Sigmoid colon (tissue), 6 donors: ENCODE measurements at regions not wholly inside any gene's neighbourhood (a gene's known extent, or its start where the extent isn't known, plus 50 kb on each side); places are given as distances from the start of the nearest gene placed in this dataset.

Experiments used
- DNase-seq: peaks from one replicate; pipeline ENCODE4 v3.0.0-alpha.2; 2019
- H3K27ac ChIP-seq, 4 donors: fragments of 200-600 bp; sonication (generic); one replicate each; pipeline ENCODE4 v1.5.1; 2016 to 2019; ENCODE audit warnings: mild to moderate bottlenecking in 1 of 4
- H3K27me3 ChIP-seq, 3 donors: fragments of 200-600 bp; sonication (generic); one replicate each; pipeline ENCODE4 v1.5.1; 2019; ENCODE audit warnings: mild to moderate bottlenecking in 1 of 3
- H3K36me3 ChIP-seq, 4 donors: fragments of 200-600 bp; sonication (generic); one replicate each; pipeline ENCODE4 v1.5.1; 2016 to 2019
- H3K4me1 ChIP-seq, 4 donors: fragments of 200-600 bp; sonication (generic); one replicate each; pipeline ENCODE4 v1.5.1; 2017 to 2019
- H3K4me3 ChIP-seq, 4 donors: fragments of 200-600 bp; sonication (generic); one replicate each; pipeline ENCODE4 v1.5.1; 2017 to 2019; ENCODE audit warnings: mild to moderate bottlenecking in 2 of 4, moderate library complexity in 1 of 4
- H3K9me3 ChIP-seq, 4 donors: fragments of 200-600 bp in 3 of 4; sonication (generic) in 3 of 4; one replicate each; pipeline versions ENCODE4 v1.5.1 to v1.6.1; 2013 to 2019
- CTCF ChIP-seq, 4 experiments: fragments of 450-650 bp in 3 of 4; fragments of 200-600 bp in 1 of 4; IDR thresholded peaks; one replicate each; pipeline ENCODE4 v1.5.1; 2016 to 2019; ENCODE audit warnings: antibody characterized with exemption in 4 of 4, mild to moderate bottlenecking in 3 of 4, moderate library complexity in 2 of 4
- EP300 ChIP-seq, 4 donors: sonication (generic); formaldehyde crosslinking; IDR thresholded peaks; one replicate each; pipeline ENCODE4 v1.6.1; 2017; ENCODE audit warnings: antibody characterized with exemption in 4 of 4
- POLR2A ChIP-seq, 2 donors: fragments of 450-650 bp; IDR thresholded peaks; one replicate each; pipeline ENCODE4 v1.6.1; 2016; ENCODE audit warnings: antibody characterized with exemption in 2 of 2, mild to moderate bottlenecking in 2 of 2, moderate library complexity in 2 of 2
- POLR2AphosphoS5 ChIP-seq, 4 donors: sonication (generic); formaldehyde crosslinking; IDR thresholded peaks; one replicate each; pipeline ENCODE4 v1.6.1; 2017; ENCODE audit warnings: antibody characterized with exemption in 4 of 4
- WGBS, 2 donors: extraction: QIAGEN DNeasy Blood & Tissue Kit; methylation state at CpG; one replicate each; pipeline ENCODE4 v1.1.7; 2013; 5-methylcytosine and 5-hydroxymethylcytosine counted together
- intact Hi-C: fragments of 100-400 bp; cut with DNase I; formaldehyde crosslinking; loops from one replicate; pipeline ENCODE4 v1.15.1; 2023
- donor health status: healthy with polysubstance abuse.
- donor health status: healthy.

- 31 to 68% methylated on average over 2 of the region's 2 CpGs for WGBS, 2 donors
Observed at GRCh38 chr5:94021246-94021645, 279.8 kb upstream of the POU5F2 start.

GRCh38 chr5:94017579-94017978 lies 276.2 kb upstream of the POU5F2 start:
- Histone ChIP-seq H3K27ac (no peak overlapping the region), H3K36me3 (peaks cover 0 to 23% (median 0%) of the 10 kb centered on the region in 4 donors), H3K9me3 (peaks cover 0 to 7% (median 3%) of the 10 kb centered on the region in 4 donors), H3K4me3 (no peak overlapping the region), H3K27me3 (no peaks in the 10 kb centered on the region), H3K4me1 (no peaks in the 10 kb centered on the region)
- intact Hi-C loops, result no loop called here
- 97% methylated on average over 2 of the region's 2 CpGs for WGBS, 2 donors
- no peak for TF ChIP-seq CTCF (IDR thresholded peaks at IDR 0.05)
- TF ChIP-seq POLR2AphosphoS5 (IDR thresholded peaks at IDR 0.05), result no peak
- no peak for TF ChIP-seq EP300 (IDR thresholded peaks at IDR 0.05)
- no peak for TF ChIP-seq POLR2A (IDR thresholded peaks at IDR 0.05)
- no peak for DNase-seq

More at GRCh38 chr5:94021246-94021645, 279.8 kb upstream of the POU5F2 start:
- intact Hi-C loops, result no loop called here
- Histone ChIP-seq H3K27ac (no peak overlapping the region), H3K27me3 (no peaks in the 10 kb centered on the region), H3K36me3 (peaks cover 0 to 19% (median 0%) of the 10 kb centered on the region in 4 donors), H3K4me1 (no peaks in the 10 kb centered on the region), H3K4me3 (no peak overlapping the region), H3K9me3 (peaks cover 0 to 4% (median 1%) of the 10 kb centered on the region in 4 donors)
- DNase-seq, result no peak
- no peak for TF ChIP-seq POLR2AphosphoS5 (IDR thresholded peaks at IDR 0.05)
- no peak for TF ChIP-seq CTCF (IDR thresholded peaks at IDR 0.05)
- TF ChIP-seq EP300 (IDR thresholded peaks at IDR 0.05), result no peak
- TF ChIP-seq POLR2A (IDR thresholded peaks at IDR 0.05), result no peak

GRCh38 chr5:94010814-94011213 lies 269.4 kb upstream of the POU5F2 start:
- Histone ChIP-seq H3K9me3 (peaks cover 0 to 7% (median 0%) of the 10 kb centered on the region in 4 donors), H3K4me1 (no peaks in the 10 kb centered on the region), H3K4me3 (no peak overlapping the region), H3K27me3 (no peaks in the 10 kb centered on the region), H3K36me3 (peaks cover 0 to 6% (median 0%) of the 10 kb centered on the region in 4 donors), H3K27ac (no peak overlapping the region)
- no peak for DNase-seq
- WGBS, 2 donors, result 97 to 100% methylated on average over 1 of the region's 1 CpG
- TF ChIP-seq CTCF (IDR thresholded peaks at IDR 0.05) (no peak), EP300 (IDR thresholded peaks at IDR 0.05) (no peak), POLR2A (IDR thresholded peaks at IDR 0.05) (no peak), POLR2AphosphoS5 (IDR thresholded peaks at IDR 0.05) (no peak)
- intact Hi-C loops, result no loop called here

- intact Hi-C loops, result no loop called here
- Histone ChIP-seq H3K27me3 (no peaks in the 10 kb centered on the region), H3K4me1 (no peaks in the 10 kb centered on the region), H3K9me3 (no peaks in the 10 kb centered on the region), H3K27ac (no peak overlapping the region), H3K36me3 (peaks cover 0 to 6% (median 0%) of the 10 kb centered on the region in 4 donors), H3K4me3 (no peak overlapping the region)
- TF ChIP-seq POLR2AphosphoS5 (IDR thresholded peaks at IDR 0.05) (no peak), CTCF (IDR thresholded peaks at IDR 0.05) (no peak), EP300 (IDR thresholded peaks at IDR 0.05) (no peak), POLR2A (IDR thresholded peaks at IDR 0.05) (no peak)
- no peak for DNase-seq
Observed at GRCh38 chr5:94009161-94009560, 267.8 kb upstream of the POU5F2 start.

GRCh38 chr5:93998951-93999455 lies 257.6 kb upstream of the POU5F2 start:
- peaks cover 0 to 12% (median 3%) of the 10 kb centered on the region in 4 donors for H3K4me1 ChIP-seq
- no peaks in the 10 kb centered on the region for H3K27me3 ChIP-seq
- H3K4me3 ChIP-seq, result no peak overlapping the region
- TF ChIP-seq POLR2AphosphoS5 (IDR thresholded peaks at IDR 0.05) (no peak), EP300 (IDR thresholded peaks at IDR 0.05) (no peak), CTCF (IDR thresholded peaks at IDR 0.05) (no peak), POLR2A (IDR thresholded peaks at IDR 0.05) (no peak)
- no peak overlapping the region for H3K27ac ChIP-seq
- no peaks in the 10 kb centered on the region for H3K36me3 ChIP-seq
- intact Hi-C loops, result no loop called here
- no peak for DNase-seq
- 35 to 69% methylated on average over 1 of the region's 1 CpG for WGBS, 2 donors
- no peaks in the 10 kb centered on the region for H3K9me3 ChIP-seq
